ENCODE measurements at regions not wholly inside any gene's neighbourhood (a gene's known extent, or its start where the extent isn't known, plus 50 kb on each side); places are given as distances from the start of the nearest gene placed in this dataset.
"Not testable (repeated sequence)": the region's sequence is repeated elsewhere in the genome, so short reads cannot be mapped to it uniquely, and the experiment has no call there.

DNA sequence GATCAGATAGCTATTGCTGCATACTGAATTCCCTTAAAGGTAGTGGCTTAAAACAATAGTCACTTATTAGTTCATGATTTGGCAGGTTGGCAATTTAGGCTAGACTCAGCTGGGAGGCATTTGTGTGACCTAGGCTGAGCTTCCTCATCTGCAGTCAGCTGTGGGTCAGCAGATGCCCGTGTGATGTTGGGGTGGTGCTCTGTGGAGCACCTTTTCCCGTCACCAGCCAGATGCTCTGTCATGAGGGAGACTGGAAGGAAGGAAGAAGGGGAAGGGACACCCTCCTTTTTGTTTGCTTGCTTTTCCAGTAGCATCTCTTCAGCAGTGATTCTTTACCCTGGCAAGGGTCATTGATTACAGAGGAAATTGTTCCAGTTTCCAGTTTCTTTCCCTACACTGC lies 99.1 kb downstream of the NPIPB5 start:
- WGBS, 3 donors: 42% methylated on average over 1 of the region's 2 CpGs; no CpG with 5 or more reads in 2 of the 3 donors
- H3K36me3 ChIP-seq; H3K4me1 ChIP-seq (ENCODE audit: insufficient read depth); H3K27me3 ChIP-seq; H3K9me3 ChIP-seq; H3K4me3 ChIP-seq; DNase-seq; intact Hi-C loops (cut with DNase I); H3K27ac ChIP-seq: not testable (repeated sequence)

- DNase-seq; H3K27ac ChIP-seq; H3K36me3 ChIP-seq; H3K27me3 ChIP-seq; intact Hi-C loops (cut with DNase I); H3K4me1 ChIP-seq (ENCODE audit: insufficient read depth); H3K4me3 ChIP-seq; H3K9me3 ChIP-seq: not testable (repeated sequence)
- 78 to 85% (median 80%) methylated on average over 4 of the region's 4 CpGs for WGBS, 3 donors
Observed at GRCh38 chr16:22611128-22611527, 100.4 kb downstream of the NPIPB5 start.

- DNase-seq: no peak
- WGBS, 3 donors: 68 to 79% (median 74%) methylated on average over 6 of the region's 6 CpGs
- Histone ChIP-seq H3K4me3 (no peak overlapping the region), H3K36me3 (no peaks in the 10 kb centered on the region), H3K4me1 (ENCODE audit: insufficient read depth) (no peaks in the 10 kb centered on the region), H3K27ac (no peak overlapping the region), H3K9me3 (peaks cover 0 to 6% of the 10 kb centered on the region in 2 donors), H3K27me3 (no peaks in the 10 kb centered on the region)
- TF ChIP-seq EP300 (IDR thresholded peaks at IDR 0.05) (no peak), POLR2A (IDR thresholded peaks at IDR 0.05) (no peak), CTCF (IDR thresholded peaks at IDR 0.05) (no peak)
- intact Hi-C loops (cut with DNase I): no loop called here
Observed at GRCh38 chr16:22614271-22614947, 103.7 kb downstream of the NPIPB5 start.

- Histone ChIP-seq H3K27me3 (no peaks in the 10 kb centered on the region), H3K36me3 (no peaks in the 10 kb centered on the region), H3K27ac (no peak overlapping the region), H3K4me3 (no peak overlapping the region), H3K4me1 (ENCODE audit: insufficient read depth) (no peaks in the 10 kb centered on the region), H3K9me3 (peaks cover 0 to 4% of the 10 kb centered on the region in 2 donors)
- DNase-seq: no peak
- intact Hi-C loops (cut with DNase I): no loop called here
- TF ChIP-seq POLR2A (IDR thresholded peaks at IDR 0.05): no peak
- no peak for TF ChIP-seq CTCF (IDR thresholded peaks at IDR 0.05)
- TF ChIP-seq EP300 (IDR thresholded peaks at IDR 0.05): no peak
- WGBS, 3 donors: 79 to 89% (median 83%) methylated on average over 5 of the region's 5 CpGs
Observed at GRCh38 chr16:22618842-22619241, 108.2 kb downstream of the NPIPB5 start.

DNA sequence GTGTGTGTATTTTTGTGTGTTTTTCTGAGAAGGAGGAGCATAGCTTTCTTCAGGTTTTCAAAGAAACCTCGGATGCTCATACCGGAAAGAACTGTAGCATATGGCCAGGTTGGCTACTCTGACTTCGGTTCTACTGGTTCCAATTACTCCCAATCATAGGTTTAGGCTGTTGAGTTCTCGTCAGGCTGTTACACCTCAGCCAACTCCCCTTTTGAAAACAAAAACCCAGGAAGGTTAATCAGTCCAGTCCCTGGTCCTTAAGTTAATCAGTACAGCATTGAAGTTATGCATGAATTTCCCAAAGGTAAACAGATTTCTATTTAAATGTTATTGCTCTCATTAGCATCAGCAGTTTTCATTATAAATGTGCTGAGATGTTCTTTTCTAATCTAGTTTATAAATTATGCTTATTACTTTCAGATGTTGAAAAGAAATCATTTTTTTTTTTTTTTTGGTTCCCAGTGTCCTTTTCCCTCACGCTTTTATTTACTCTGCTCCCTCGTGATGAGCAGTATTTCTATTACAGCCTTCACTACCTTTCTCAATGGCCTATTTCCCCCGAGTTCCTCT lies 111.0 kb downstream of the NPIPB5 start:
- Histone ChIP-seq H3K27ac (no peak overlapping the region), H3K4me3 (no peak overlapping the region), H3K4me1 (ENCODE audit: insufficient read depth) (no peaks in the 10 kb centered on the region), H3K9me3 (no peaks in the 10 kb centered on the region), H3K36me3 (no peaks in the 10 kb centered on the region), H3K27me3 (no peaks in the 10 kb centered on the region)
- intact Hi-C loops (cut with DNase I): no loop called here
- TF ChIP-seq POLR2A (IDR thresholded peaks at IDR 0.05) (no peak), CTCF (IDR thresholded peaks at IDR 0.05) (no peak), EP300 (IDR thresholded peaks at IDR 0.05) (no peak)
- 29 to 39% (median 39%) methylated on average over 7 of the region's 7 CpGs for WGBS, 3 donors
- no peak for DNase-seq
